Activated CD8-positive, alpha-beta memory T cell treated with anti-CD3 and anti-CD28 coated beads, Interleukin-2, amount 50 U/mL, for 4 hours (primary cell): ENCODE measurements at regions not wholly inside any gene's neighbourhood (a gene's known extent, or its start where the extent isn't known, plus 50 kb on each side); places are given as distances from the start of the nearest gene placed in this dataset.
"Not testable (repeated sequence)": the region's sequence is repeated elsewhere in the genome, so short reads cannot be mapped to it uniquely, and the experiment has no call there.

Experiments used
- DNase-seq: peaks from one replicate; pipeline ENCODE4 v3.0.0-alpha.2; 2020

DNA sequence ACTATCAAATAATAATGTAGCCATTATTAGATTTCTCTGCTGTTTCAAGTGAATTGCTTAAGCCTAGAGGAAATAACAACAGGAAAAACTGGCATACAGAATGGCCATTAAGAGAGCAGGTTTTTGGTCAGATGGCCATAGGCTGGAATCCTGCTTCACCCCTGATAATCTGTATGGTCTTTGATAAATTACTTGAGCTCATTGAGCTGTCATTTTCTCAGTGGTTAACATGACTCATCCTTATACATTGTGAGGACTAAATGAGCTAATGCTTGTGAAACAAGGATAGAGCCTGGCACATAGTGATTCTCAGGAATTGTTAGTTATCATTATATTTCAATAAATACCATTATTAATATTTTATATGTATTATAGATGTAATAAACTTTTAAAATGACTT lies 516.5 kb downstream of the KIF4B start:
- no peak for DNase-seq

DNA sequence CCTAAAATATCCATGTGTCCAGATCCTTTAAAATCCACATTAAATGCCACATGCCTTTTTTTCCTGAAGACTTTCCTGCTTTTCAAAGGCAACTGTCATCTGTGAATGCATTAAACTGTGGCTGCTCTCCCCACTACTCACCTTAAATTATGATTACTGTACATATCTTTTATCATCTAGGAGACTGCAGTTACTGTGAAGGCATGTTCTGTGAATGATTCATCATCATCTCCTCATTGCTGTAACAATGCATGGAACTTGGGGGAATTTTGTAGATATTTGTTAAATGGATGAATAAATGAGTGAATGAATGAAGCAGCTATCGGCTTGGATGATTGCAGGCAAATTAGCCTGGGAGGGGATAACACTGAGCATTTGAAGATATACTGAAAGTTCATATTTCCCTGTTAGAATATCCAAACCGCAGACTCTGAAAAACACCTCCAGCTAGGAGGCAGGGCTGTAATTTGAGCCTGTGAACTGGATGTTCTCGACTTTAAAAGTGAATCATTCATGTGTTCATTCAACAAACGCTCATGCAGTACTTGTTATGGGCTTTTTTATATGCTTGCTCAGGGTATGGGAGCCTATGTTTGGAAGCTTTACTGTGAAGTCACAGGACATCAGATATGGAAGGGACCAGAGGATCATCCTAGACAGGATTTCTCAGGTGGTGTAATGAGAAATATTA lies 519.2 kb downstream of the KIF4B start:
- no peak for DNase-seq

DNA sequence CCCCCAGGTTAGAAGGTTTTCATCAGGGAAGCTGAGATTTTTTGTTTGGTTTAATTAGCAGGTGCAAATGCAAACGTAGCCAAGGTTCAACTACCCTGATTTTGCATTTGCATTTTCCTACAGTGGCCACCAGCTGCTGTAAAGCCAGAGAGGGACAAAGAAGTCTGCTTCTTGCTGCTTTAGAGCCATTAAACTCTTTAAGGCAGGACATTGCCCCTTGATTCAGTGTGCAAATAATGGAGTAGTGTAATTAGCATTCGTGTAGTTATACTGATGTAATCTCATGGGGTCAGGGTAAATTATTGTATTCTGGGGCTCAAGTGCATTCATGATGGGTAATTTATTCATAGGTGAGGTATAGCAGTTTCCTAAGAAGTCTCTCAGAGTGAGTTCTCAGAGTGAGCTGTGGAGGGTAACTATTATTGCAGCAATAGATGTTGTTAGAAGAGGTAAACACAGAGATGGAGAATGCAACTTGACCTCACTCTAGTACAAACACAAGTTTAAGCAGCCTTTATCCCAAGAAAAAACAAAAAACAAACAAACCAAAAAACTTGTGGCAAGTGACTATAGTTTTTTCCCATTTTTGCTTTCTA lies 526.5 kb downstream of the KIF4B start:
- DNase-seq, result no peak

DNA sequence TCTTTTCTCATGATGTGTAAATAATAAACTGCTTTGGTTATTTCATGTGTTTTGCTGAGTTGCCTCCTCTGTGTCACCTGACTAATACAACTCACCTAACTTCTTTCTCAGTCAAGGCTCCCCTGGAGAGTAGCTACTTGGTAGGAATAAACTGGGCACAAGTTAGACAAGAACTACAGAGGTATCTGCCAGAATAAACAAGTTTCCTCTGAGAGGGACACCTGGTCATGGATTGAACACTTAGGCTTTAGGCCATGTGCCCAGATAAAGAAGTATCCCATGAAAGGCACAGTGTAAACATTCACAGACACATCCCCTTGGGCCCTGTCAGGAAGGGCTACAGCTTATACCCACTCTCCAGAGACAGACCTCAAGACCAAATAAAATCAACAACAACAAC lies 532.5 kb downstream of the KIF4B start:
- DNase-seq, result no peak

DNA sequence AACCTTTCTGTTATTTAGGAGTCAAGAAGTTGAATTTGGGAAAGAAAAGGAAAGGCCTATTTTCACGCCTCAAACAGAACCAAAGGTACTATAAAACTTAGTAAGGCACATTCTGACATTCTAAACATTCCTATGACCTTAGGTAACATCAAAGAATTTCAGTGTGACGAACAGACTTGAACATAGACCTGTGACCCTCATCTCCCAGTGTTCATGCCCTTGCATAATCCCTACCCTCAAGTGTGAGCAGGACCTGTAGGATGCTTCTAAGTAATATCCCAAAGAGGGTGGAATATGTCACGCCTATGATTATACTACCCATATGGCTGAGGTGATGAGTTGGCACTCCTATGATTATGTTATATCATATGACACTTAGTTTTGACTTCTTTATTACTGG lies 540.9 kb downstream of the KIF4B start:
- no peak for DNase-seq

DNA sequence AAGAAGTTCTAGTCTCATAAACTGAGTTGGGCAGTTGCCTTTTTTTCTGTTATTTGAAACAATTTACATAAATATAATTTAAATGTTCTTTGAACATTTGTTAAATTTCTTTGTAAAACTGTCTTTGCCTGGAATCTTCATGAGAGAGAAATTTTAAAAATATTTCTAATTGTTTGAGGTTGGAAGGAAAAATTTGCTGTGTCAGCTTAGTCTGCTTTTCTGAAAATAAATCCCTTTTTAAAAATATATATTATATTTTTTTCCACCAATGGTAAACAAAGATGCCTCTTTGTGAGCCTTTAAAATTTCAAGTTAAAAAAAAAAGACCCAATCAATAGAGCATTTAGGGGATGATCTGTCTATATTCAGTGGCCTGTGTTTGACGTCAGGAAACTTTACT lies 542.7 kb downstream of the KIF4B start:
- no peak for DNase-seq

DNA sequence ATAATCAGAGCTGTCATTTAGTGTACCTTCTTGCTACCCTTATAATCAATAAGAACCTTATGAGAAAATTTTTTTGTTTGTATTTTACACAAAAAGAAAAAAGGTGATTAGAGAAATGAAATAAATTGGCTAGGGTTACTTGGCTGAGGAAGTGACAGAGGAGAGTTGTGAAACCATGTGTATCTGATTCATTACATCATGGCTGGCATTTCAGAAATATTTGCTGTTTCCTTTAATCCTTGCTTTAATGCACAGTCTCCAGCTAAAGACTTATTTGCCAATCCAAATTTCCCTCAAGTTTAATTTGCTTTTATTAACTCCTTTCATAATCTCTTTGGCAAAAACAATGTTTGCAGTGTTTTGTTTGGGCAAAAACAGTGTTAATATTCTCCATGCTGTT lies 543.1 kb downstream of the KIF4B start:
- no peak for DNase-seq

DNA sequence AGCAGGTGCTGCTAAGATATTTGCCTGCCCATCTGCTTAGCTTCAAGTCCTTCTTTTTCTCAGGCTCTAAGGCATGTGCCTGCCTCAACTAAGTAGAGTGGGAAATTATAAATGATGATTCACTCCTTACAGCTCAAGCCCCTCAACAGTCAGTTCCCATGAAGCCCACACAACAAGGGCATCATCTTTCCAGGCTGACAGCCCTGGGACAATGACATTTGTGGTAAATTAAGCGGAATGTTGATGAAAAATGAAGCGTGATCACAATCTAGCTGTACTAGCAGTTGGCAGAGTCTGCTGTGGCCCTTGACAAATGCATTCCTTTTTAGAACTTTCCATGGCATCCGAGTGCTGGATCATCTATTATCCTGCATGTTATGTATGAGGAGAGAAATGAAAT lies 548.6 kb downstream of the KIF4B start:
- DNase-seq, result no peak

DNA sequence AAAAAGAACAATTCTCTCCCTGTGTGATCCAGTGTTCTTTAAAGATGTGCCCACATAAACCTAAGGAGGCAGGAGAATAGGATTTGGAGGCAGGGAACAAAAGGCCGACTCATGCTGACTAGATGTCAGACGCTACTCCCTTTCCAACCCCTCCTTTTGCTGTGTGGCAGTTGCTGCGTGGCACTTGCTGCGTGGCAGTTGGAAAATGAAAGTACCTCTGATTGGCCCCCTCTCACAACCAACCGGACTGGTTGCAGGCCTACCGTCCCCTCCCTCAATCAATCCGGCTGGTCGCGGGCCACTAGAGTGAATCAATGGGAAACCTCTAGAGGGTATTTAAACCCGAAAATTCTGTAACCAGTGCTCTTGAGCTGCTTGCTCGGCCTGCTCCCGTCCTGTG lies 551.0 kb downstream of the KIF4B start:
- DNase-seq, result no peak

DNA sequence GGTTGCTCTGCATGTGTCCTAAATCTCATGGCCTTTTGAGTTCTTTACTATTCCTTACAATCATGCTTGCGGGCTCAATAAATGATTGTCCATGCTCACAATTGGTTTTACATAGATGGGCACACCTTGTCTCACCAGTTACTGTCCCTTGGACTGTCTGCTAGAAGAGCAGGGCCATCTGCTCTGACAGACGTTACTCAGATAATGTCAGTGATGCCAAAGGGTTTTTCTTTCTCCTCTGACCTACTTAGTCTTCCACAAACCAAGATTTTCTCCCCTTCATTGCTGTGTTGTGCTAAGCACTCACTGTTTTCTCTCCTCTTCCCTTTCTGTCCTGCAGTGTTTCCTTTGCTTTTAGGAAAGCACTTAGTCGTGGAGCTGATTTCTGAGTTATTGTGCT lies 562.3 kb downstream of the KIF4B start:
- no peak for DNase-seq

DNA sequence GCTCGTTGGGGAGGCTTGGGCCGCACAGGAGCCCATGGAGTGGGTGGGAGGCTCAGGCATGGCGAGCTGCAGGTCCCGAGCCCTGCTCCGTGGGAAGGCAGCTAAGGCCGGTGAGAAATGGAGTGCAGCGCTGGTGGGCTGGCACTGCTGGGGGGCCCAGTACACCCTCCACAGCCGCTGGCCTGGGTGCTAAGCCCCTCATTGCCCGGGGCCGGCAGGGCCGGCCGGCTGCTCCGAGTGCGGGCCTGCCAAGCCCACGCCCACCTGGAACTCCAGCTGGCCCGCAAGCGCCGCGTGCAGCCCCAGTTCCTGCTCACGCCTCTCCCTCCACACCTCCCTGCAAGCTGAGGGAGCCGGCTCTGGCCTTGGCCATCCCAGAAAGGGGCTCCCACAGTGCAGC lies 573.3 kb downstream of the KIF4B start:
- not testable (repeated sequence) for DNase-seq

DNA sequence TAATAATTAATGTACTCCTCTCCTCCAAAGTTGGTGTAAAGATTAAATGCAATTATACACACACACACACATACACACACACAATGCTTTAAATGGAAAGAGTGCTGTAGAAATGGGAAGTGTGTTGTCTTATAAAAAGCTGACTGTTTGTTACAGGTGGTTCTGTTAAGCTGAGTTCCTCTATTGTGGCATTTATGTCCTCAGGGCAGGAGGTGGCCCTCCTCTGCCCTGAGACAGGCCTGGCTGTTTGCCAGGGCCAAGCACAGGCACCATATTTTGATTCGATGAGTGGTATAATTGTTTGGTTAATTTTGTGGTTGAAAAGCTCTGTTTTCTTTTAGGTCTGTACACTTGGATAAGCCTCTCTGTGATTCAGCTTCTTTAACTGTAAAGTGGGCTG lies 573.9 kb downstream of the KIF4B start:
- DNase-seq, result no peak

DNA sequence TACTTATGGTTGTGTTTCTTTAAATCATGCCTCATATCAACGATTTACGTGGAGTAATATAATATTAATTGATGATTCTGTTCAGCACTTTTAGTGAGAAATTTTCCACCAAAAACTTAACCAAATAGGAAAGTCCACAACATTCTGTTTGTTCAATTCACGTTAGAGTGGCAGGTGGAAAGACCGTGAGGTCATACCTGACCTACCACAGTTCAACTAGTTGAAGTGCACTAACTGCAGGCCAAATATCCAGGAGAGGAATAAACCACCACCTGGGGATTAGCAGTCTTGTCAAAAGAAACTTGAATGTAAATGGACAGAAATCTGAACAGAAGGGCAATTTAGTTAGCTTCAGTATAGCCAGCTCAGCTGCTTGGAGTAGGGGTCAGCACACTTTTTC lies 577.7 kb downstream of the KIF4B start:
- DNase-seq, result no peak

DNA sequence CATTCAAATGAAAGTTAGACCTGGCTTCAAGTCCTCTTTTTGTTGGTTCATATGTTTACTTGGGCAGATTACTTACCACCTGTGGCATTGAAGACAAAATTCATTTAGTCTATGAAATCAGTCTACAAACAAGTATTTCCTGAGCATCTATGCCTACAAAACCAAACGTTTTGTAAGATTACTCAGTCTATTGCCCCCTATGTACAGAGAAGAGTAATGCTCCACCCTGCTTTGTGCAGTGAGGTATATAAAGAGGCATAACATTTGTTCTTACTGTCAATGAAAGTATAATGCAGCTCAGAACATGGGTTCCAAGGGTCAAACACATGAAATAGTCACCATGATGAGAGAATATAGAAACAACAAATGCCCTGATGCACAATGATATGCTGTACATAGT lies 580.7 kb downstream of the KIF4B start:
- no peak for DNase-seq

DNA sequence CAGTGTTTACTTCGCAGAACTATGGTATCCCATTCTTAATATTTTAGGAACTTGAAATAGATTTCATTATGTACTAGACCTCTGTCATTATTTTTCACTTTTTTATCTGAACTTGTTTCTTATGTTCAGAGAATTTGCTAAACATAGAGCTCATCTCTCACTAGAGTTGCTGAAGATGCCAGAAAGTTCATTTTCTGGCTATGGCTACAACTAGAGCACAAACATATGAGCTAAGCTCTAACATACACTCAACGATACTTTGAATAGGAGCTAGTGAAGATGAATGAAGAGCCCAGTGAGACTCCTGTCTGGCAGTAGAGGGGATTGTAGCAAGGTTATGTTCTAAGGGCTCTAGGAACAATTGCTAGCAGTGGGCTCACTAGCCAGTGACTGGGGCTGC lies 582.2 kb downstream of the KIF4B start:
- DNase-seq, result no peak

DNA sequence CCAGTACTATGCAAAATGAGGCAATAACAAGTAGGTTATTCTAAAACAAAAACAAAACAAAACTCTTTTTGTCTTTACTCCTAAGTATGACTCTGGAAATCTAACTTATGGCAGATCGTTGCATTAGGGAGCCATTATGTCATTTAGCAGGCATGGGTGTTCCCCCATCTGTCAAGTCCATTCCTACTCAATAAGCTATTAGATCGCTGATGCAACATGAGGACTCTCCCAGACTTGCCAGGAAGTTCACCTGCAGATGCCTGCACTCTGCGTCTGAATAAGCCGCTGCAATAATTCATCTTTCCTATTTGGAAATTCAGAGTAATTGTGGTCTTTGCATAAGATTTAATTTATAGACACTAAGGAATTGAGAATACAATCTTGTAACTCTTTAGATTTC lies 585.0 kb downstream of the KIF4B start:
- no peak for DNase-seq

DNA sequence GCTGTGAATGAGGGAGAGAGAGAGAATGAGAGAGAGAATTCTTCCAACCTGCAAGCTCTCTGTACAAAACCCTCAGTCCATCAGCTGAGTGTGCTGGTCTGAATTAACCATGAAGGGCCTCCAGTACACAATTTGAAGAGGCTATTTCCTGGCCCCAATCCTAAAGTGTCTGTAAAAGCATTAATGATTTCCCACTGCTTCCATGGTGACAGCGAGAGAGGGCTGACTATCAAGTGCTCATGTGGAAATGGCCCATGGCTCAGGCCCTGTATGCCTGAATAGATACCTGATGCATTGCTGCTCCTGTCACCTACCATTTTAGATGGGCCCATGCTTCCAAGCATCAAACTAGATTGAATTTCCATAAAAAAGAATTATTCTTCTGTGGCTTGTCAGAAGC lies 592.4 kb downstream of the KIF4B start:
- no peak for DNase-seq

DNA sequence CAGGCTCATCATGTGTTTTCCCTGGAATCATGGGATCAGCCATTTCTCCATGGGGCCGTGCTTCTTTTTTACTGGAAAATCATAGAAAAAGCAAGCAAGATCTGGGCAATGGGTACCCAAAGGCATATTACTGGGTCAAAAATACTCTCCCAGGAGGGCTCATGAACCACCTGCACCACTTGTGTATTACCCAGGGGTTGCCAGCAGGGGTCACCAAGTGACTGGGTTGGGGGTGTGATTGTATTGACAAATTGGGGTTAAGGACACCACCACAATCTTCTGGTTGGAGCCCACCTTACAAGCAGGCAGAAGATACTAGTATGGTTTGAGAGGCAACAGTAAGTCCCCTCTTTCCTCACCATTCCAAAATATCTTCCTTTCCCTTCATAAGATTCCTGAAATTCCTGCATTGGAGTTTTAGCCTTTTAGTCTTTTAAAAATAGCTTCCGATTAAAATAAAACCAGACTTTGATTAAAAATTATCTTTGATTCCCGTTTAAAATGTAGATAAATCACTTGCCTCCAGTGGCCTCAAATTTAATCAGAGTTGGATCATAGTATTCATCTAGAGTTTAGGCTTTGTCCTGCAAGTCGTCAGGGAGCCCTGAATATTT lies 603.3 kb downstream of the KIF4B start:
- DNase-seq, result peak; percentile 41

DNA sequence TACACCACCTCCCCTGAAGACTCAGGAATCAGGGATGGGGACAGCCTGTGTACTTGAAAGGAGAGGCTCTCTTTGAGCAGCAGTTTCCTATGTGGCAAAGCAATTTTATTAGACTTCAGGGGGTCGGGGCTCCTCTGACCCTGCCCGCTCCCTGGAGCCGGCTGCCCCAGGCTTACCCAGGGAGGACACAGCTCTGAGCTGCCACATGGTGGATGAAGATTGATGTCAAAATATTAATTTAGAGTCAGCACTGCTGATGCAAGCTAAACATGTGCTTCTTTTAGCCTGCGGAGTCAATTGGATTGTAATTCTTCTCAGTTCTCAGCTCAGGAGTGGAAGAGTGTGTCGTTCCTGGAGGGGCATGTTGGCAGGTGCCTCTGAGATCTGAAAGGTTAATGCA lies 606.1 kb downstream of the KIF4B start:
- DNase-seq, result no peak

DNA sequence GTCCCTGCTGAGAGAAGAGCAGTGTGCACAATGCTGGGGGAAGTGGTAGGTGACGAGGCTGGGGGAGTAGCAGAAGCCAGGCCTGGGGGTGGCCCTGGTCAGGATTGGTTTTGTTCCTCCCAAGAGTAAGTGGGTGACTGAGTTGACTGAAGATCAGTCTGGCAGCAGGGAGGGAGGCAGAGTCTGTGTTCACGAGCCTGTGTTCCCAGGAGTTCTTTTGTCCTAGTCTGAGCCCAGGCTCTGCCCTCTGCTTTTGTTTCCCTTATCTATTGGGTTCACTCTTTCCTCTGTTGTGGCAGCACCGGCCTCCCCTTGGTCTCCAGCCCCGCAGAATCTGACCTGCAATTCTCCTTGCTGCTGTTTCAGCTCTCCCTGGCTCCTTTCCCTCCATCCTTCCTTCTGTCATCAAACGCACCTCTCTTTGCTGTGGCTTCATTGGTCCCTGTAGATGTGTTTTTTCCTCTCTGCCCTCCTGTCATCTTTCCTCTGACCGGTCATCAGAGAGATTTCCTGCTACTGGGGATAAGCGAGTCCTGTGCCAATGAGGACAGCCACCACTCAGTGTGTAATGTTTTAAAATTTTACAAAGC lies 607.4 kb downstream of the KIF4B start:
- no peak for DNase-seq

DNA sequence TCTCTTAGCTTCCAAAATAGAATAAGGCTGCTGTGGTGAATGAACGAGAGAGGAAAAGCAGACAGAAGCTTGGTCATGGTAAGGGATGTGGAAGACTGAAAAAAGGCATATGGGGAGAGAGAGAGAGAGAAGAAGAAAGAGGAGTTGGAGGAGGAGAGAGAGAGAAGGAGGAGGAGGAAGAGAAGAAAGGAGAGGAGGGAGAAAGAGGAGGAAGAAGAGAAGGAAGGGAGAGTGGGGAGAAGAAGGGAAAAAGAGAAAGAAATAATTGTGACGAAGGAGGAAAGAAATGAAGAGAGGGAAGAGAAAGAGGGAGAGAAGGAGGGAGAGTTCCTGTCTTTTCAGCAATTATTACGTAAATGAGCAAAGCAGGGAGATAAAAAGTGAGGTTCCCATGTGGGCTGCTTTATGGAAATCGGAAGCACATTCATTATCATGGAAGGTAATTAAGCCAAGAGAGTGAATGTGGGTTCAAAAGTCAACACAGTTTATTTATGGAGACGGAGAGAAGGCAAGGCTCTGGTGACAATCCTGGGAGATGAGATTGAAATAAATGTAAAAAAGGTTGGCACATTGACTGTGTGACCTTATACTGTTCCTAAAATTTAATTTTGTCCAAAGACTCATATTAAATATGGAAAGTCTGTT lies 611.2 kb downstream of the KIF4B start:
- DNase-seq, result no peak

DNA sequence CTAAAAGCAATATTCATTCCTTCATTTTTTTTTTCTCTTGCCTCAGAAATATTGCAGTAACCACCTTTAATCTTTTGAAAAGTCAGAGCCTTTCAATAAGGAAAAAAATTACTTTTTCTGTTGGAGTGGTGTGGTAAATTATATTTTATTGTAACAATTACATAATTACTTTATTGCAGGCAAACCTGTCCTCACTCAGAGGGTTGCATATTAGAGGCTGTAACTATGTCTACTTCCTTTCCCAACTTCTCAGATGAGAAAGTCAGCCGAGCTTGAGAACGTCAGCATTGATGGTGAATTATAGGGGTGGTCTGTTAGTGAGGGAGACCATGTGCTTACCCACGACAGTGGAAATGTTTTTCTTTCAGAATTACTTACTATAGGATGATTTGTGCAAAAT lies 611.8 kb downstream of the KIF4B start:
- no peak for DNase-seq

DNA sequence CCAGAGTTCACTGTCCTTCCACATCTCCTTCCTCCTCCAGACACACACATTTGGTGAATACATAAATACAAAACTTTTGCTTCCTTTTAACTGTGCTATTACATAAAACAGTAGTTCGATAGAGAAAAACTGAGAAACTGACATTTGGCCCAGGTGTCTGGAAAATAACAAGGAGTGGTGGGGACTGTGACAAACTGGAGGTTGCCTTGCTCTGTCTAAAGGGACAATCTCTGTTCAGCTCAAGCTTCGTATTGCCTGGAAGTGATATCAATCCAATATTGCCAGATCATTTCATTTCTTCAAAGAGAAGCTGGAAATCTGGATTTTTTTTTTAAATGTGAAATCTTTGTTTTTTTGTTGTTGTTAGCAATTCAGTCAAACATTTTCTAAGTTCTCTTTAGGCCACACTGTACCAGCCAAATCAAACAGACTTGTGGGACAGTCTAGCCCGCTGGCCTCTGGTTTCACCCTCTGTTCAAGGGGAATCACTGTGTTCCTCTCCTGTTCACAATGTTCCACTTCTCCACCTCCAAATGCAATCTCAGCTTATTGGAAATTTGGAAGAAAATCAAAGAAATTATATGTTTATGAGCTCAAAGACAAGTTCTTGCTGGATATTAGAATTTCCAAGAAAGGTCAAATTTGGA lies 612.5 kb downstream of the KIF4B start:
- DNase-seq, result no peak
